ENCODE measurements at regions not wholly inside any gene's neighbourhood (a gene's known extent, or its start where the extent isn't known, plus 50 kb on each side); places are given as distances from the start of the nearest gene placed in this dataset.
A peak's percentile ranks its signal among the peaks of the same experiment; 100 is the strongest.

DNA sequence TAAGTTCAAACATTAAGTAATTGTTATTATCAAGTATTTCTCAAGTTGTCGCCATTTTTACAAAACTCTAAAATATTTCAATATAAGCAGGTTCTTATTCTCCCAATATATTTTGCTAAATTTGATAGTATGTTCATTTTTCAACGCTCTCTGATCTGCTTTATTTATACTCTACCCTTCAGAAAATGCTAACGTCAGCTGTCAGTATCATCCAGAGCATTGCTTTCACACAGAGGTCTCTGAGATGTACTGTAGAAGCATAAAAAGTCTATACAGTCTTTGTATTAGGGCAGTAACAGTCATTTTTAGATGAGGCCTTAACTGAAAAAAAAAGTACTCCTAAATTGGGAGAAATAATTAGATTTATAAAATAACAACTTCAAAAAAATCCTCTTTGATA, 533.1 kb upstream of the LRFN5 start:
- no peak for DNase-seq (ENCODE audit: low read depth)
- TF ChIP-seq, protein P1, sequence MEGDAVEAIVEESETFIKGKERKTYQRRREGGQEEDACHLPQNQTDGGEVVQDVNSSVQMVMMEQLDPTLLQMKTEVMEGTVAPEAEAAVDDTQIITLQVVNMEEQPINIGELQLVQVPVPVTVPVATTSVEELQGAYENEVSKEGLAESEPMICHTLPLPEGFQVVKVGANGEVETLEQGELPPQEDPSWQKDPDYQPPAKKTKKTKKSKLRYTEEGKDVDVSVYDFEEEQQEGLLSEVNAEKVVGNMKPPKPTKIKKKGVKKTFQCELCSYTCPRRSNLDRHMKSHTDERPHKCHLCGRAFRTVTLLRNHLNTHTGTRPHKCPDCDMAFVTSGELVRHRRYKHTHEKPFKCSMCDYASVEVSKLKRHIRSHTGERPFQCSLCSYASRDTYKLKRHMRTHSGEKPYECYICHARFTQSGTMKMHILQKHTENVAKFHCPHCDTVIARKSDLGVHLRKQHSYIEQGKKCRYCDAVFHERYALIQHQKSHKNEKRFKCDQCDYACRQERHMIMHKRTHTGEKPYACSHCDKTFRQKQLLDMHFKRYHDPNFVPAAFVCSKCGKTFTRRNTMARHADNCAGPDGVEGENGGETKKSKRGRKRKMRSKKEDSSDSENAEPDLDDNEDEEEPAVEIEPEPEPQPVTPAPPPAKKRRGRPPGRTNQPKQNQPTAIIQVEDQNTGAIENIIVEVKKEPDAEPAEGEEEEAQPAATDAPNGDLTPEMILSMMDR (IDR thresholded peaks at IDR 0.05; ENCODE audit: low read length, missing control alignments), result no peak

DNA sequence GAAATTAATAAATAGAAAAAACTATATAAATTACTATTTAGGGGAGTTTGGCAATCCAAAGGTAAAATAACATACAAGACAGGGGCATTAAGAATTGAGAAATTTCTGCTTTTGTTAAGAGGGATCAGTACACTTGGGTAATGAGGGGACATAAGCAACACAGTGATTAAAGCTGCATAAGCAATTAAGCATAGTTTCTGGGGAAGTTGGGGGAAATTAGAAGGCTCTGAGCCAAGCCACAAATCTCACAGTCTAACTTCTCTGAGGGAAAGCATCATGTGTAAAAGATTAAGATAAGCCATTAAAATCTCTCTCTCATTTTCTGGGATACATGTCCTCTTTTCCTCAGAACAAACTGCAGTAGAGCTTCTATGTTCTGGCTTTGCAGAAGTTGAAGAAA, 533.9 kb upstream of the LRFN5 start:
- no peak overlapping the region for H3K4me3 ChIP-seq (replicated peaks; ENCODE audit: low read depth, low read length)
- no peak for DNase-seq (ENCODE audit: low read depth)
- TF ChIP-seq, protein P1 (IDR thresholded peaks at IDR 0.05; ENCODE audit: low read length, missing control alignments), result no peak

More for the DNA sequence above, 533.1 kb upstream of the LRFN5 start:
- H3K4me3 ChIP-seq (replicated peaks; ENCODE audit: low read depth, low read length), result no peak overlapping the region

DNA sequence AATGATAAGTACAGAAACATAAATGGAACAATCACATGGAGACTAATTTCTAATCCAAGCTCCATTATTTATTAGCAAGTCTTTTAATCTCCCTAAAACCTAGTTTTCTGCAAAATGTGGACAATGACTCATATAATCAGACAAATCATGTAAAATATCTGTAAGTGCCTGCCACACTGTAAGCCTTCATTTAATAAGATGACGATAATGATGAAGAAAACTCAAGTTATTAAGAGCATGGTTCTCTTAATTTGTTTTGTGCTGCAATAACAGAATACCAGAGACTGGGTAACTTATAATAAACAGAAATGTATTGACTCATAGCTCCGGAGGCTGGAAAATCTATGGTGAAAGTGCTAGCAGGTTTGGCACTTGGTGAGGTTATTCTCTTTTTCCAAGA, 535.3 kb upstream of the LRFN5 start:
- H3K4me3 ChIP-seq (replicated peaks; ENCODE audit: low read depth, low read length), result no peak overlapping the region
- DNase-seq (ENCODE audit: low read depth), result no peak
- TF ChIP-seq, protein P1 (IDR thresholded peaks at IDR 0.05; ENCODE audit: low read length, missing control alignments), result no peak

DNA sequence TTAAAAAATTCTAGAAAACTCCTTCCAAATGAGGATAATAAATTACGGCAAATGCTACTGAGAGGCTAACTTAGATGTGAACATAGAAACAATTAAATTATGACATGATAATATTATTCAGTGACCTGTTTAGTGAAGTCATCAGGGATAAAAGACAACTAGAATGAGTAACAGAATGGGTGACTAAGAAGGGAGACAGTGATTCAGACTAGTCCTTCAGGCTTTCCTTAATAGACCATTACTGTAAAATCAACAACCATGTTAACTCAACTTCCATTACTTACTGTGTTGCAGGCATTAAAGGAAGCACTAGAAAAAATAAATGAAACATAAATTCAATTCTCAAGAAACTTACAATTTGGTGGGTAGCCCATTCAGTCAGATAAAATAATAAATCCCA, 543.9 kb upstream of the LRFN5 start:
- DNase-seq (ENCODE audit: low read depth), result peak; percentile 1
- TF ChIP-seq, protein P1 (IDR thresholded peaks at IDR 0.05; ENCODE audit: low read length, missing control alignments), result no peak
- no peak overlapping the region for H3K4me3 ChIP-seq (replicated peaks; ENCODE audit: low read depth, low read length)

DNA sequence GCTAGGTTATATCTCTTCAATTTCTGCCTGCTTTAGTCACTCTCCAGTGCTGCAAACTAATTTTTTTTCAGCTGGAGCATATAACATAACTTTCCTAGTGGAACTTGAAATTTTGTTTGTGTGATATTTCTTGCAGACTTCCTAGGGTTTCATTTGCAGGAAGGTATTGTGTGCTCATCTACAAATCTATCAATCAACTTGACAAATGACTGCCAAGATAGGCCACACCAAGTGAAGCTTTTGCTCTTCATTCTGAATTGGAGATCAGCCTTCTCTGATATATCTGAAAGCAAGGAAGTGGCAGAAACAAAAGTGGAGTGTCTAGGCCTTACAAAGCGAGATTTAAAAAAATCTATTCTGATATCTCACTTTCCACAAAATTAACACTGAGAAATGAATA, 551.1 kb upstream of the LRFN5 start:
- DNase-seq (ENCODE audit: low read depth), result no peak
- TF ChIP-seq, protein P1 (IDR thresholded peaks at IDR 0.05; ENCODE audit: low read length, missing control alignments), result no peak
- H3K4me3 ChIP-seq (replicated peaks; ENCODE audit: low read depth, low read length), result no peak overlapping the region

DNA sequence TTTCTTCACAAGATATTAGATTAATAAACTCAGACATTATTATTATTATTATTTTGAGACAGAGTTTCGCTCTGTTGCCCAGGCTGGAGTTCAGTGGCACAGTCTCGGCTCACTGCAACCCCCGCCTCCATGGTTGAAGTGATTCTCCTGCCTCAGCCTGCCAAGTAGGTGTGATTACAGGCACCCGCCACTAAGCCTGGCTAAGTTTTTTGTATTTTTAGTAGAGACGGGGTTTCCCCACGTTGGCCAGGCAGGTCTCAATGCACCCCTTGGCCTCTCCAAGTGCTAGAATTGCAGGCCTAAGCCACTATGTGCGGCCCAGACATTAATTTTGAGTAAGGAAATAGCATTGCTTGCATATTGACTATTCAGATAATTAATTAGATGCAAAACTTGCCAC, 554.9 kb upstream of the LRFN5 start:
- H3K4me3 ChIP-seq (replicated peaks; ENCODE audit: low read depth, low read length), result no peak overlapping the region
- TF ChIP-seq, protein P1 (IDR thresholded peaks at IDR 0.05; ENCODE audit: low read length, missing control alignments), result no peak
- DNase-seq (ENCODE audit: low read depth), result no peak

DNA sequence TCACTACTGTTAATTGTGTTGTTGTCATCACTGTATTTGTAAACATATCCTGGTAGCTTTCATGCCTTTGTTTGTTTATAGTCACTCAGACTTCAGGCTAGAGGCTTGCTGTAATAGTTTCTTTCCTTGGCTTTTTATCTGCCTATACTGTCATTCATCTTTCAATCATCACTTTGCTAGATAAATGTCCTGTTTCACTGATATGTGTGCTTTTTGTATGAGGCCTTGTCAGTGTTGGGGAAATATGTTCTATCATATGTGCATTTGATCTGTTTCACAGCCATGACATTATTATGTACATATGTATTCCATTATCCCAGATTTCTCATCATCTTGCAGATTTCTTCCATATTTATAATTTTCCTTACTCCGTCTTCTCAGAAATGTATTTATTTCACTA, 558.9 kb upstream of the LRFN5 start:
- no peak for DNase-seq (ENCODE audit: low read depth)
- H3K4me3 ChIP-seq (replicated peaks; ENCODE audit: low read depth, low read length), result no peak overlapping the region
- TF ChIP-seq, protein P1 (IDR thresholded peaks at IDR 0.05; ENCODE audit: low read length, missing control alignments), result no peak
